Heart left ventricle (tissue), 13 donors: ENCODE measurements at regions not wholly inside any gene's neighbourhood (a gene's known extent, or its start where the extent isn't known, plus 50 kb on each side); places are given as distances from the start of the nearest gene placed in this dataset.

Source experiments
- POLR2A ChIP-seq, 2 donors: fragments of 450-650 bp; IDR thresholded peaks; one replicate each; pipeline ENCODE4 v1.6.1; 2017; ENCODE audit warnings: antibody characterized with exemption in 2 of 2, mild to moderate bottlenecking in 2 of 2, moderate library complexity in 2 of 2
- TF ChIP-seq, protein P1 (sequence below), 12 donors: fragments of 200-600 bp; sonication (generic) in 4 of 12; IDR thresholded peaks; one replicate each; pipeline versions ENCODE4 v1.5.0 to v1.8.0; 2018 to 2022; ENCODE audit warnings: antibody characterized with exemption in 12 of 12, mild to moderate bottlenecking in 5 of 12
- donor health status: ischemic (EF 13 %, LVEDD 7.1; RV severe dilation, severe dysfunction).
- donor health status: DM: no; HTN: yes; CAD: no.
- donor health status: DM: no; HTN: no; CAD: no.
- donor health status: ischemic (EF 25% LVEDD 6.9; RV normal size, moderate dysfunction).
- donor health status: ischemic (EF 25% LVEDD 5.7; RV mildly dilated, moderate dysfunction).
- donor health status: ischemic (EF 35%, LVEDD 5.7; RV mildly dilated, moderate dysfunction).
- donor health status: nonischemic (EF 11% LVEDD 7.7; RV severe dilation, severe dysfunction).
- donor health status: DM: yes; HTN: yes; CAD: no.
- donor health status: PGD.
- donor health status: ischemic (EF 29% LVEDD 5.4; RV normal size, mild dysfunction).
- donor health status: nonischemic (EF 23%, LVEDD 6.1; RV moderate dilation, normal function).

DNA sequence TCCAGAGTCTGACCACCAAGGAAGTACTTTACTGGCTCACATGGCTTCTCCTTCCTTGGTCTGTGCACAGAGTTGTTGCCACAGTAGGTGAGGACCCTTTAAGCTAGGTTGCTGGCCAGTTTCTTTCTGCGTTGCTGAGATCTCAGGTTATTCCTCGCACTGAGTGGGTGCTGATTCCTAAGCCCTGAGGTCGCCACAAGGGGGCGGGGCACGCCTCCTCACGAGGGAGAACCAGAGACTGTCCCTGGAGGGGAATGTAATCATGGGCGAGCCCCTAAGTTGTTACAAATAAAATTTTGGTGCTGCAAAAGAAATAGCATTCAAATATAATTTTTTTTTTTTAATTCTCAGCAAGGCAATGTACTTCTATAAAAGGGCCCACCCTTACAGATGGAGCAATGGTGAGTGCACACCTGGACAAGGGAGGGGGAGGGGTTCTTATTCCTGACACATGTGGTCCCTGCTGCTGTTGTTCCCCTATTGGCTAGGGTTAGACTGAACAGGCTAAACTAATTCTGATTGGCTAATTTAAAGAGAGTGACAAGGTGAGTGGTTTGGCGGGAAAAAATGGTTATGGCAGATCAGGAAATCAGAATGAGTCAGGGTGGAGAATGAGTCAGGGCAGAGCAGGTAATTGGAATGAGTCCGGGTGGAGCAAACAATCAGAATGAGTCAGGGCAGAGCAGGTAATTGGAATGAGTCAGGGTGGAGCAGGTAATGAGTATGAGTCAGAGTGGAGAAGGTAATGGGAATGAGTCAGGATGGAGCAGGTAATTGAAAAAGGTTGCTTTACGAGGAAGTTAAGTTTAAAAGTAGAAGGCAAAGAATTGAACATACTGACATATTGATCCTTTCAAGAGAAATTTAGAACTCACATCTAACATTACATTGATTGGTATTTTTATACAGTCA is 107.5 kb downstream of the VSIG4 start:
- TF ChIP-seq, protein P1, sequence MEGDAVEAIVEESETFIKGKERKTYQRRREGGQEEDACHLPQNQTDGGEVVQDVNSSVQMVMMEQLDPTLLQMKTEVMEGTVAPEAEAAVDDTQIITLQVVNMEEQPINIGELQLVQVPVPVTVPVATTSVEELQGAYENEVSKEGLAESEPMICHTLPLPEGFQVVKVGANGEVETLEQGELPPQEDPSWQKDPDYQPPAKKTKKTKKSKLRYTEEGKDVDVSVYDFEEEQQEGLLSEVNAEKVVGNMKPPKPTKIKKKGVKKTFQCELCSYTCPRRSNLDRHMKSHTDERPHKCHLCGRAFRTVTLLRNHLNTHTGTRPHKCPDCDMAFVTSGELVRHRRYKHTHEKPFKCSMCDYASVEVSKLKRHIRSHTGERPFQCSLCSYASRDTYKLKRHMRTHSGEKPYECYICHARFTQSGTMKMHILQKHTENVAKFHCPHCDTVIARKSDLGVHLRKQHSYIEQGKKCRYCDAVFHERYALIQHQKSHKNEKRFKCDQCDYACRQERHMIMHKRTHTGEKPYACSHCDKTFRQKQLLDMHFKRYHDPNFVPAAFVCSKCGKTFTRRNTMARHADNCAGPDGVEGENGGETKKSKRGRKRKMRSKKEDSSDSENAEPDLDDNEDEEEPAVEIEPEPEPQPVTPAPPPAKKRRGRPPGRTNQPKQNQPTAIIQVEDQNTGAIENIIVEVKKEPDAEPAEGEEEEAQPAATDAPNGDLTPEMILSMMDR (IDR thresholded peaks at IDR 0.05) = no peak
- no peak for TF ChIP-seq POLR2A (IDR thresholded peaks at IDR 0.05)
